ENCODE measurements at regions not wholly inside any gene's neighbourhood (a gene's known extent, or its start where the extent isn't known, plus 50 kb on each side); places are given as distances from the start of the nearest gene placed in this dataset.

DNA sequence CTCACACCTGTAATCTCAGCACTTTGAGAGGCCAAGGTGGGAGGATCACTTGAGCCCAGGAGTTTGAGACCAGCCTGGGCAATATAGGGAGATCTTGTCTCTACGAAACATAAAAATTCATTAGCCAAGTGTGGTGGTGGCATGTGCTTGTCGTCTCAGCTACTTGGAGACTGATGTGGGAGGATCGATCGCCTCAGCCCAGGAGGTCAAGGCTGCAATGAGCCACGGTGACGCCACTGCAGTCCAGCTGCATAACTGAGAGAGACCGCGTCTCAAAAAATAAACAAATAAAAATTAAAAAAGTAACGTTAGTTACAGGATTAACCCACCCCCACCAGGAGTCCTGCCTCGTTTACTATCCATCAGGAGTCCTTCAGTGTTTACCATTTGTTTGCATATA is 345.1 kb downstream of the BTBD3 start:
- DNase-seq (ENCODE audit: low read depth, low spot score), result no peak
- no peaks in the 10 kb centered on the region for H3K4me1 Mint-ChIP-seq
- H3K4me3 Mint-ChIP-seq, result no peak overlapping the region
- H3K36me3 Mint-ChIP-seq (ENCODE audit: low read depth), result no peaks in the 10 kb centered on the region
- no peak overlapping the region for H3K27ac Mint-ChIP-seq (ENCODE audit: unreplicated experiment)
- TF ChIP-seq, protein P1, sequence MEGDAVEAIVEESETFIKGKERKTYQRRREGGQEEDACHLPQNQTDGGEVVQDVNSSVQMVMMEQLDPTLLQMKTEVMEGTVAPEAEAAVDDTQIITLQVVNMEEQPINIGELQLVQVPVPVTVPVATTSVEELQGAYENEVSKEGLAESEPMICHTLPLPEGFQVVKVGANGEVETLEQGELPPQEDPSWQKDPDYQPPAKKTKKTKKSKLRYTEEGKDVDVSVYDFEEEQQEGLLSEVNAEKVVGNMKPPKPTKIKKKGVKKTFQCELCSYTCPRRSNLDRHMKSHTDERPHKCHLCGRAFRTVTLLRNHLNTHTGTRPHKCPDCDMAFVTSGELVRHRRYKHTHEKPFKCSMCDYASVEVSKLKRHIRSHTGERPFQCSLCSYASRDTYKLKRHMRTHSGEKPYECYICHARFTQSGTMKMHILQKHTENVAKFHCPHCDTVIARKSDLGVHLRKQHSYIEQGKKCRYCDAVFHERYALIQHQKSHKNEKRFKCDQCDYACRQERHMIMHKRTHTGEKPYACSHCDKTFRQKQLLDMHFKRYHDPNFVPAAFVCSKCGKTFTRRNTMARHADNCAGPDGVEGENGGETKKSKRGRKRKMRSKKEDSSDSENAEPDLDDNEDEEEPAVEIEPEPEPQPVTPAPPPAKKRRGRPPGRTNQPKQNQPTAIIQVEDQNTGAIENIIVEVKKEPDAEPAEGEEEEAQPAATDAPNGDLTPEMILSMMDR (conservative IDR thresholded peaks at IDR 0.05), result no peak
- no peaks in the 10 kb centered on the region for H3K27me3 Mint-ChIP-seq (ENCODE audit: low read depth)
- H3K9me3 Mint-ChIP-seq, result no peaks in the 10 kb centered on the region

DNA sequence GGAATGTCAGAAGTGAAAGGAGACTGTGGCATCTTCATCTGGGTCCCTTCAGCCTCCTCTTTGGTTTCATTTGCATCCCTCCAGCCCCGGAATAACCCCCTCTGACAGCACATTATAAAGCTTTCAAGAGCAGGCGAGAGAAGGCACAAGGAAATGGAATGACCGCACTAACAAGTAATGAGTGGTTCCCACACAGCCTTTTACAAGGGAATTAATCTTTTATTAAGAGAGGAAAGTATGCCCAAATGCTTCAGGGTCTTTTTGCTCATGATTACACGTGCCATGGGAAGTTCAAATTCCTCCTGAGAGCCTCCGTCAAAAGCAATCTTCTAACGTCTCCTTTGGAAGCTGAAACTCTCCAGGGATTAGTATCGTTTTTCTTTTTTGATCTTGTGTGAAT is 347.0 kb downstream of the BTBD3 start:
- H3K4me3 Mint-ChIP-seq, result no peak overlapping the region

DNA sequence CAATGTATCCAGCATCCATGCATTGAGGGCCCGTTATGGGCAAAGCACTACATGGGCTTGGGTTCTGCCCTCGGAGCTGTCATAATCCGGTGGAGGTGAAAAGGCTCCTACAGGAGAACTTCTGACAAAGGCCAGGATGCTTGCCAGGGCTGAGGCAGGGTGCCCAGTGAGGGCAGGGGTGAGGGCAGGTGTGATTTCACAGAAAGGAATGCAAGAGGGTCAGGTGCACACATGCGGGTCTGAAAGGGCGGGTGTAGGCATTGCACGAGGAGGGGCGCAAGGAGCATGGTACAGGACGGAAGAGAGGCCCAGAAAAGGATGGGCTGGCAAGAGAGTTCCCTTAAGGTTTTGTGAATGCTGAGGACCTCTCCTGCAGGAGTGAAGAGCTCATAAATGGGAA is 348.0 kb downstream of the BTBD3 start:
- no peak overlapping the region for H3K4me3 Mint-ChIP-seq
- H3K9me3 Mint-ChIP-seq, result no peaks in the 10 kb centered on the region
- no peaks in the 10 kb centered on the region for H3K27me3 Mint-ChIP-seq (ENCODE audit: low read depth)
- no peaks in the 10 kb centered on the region for H3K36me3 Mint-ChIP-seq (ENCODE audit: low read depth)
- DNase-seq (ENCODE audit: low read depth, low spot score), result no peak
- TF ChIP-seq, protein P1 (conservative IDR thresholded peaks at IDR 0.05), result no peak
- no peak overlapping the region for H3K27ac Mint-ChIP-seq (ENCODE audit: unreplicated experiment)
- H3K4me1 Mint-ChIP-seq, result no peaks in the 10 kb centered on the region

More for the DNA sequence above, 347.0 kb downstream of the BTBD3 start:
- TF ChIP-seq, protein P1 (conservative IDR thresholded peaks at IDR 0.05), result no peak
- no peak for DNase-seq (ENCODE audit: low read depth, low spot score)
- H3K27ac Mint-ChIP-seq (ENCODE audit: unreplicated experiment), result no peak overlapping the region
- no peaks in the 10 kb centered on the region for H3K4me1 Mint-ChIP-seq
- no peaks in the 10 kb centered on the region for H3K36me3 Mint-ChIP-seq (ENCODE audit: low read depth)
- H3K27me3 Mint-ChIP-seq (ENCODE audit: low read depth), result no peaks in the 10 kb centered on the region
- no peaks in the 10 kb centered on the region for H3K9me3 Mint-ChIP-seq

DNA sequence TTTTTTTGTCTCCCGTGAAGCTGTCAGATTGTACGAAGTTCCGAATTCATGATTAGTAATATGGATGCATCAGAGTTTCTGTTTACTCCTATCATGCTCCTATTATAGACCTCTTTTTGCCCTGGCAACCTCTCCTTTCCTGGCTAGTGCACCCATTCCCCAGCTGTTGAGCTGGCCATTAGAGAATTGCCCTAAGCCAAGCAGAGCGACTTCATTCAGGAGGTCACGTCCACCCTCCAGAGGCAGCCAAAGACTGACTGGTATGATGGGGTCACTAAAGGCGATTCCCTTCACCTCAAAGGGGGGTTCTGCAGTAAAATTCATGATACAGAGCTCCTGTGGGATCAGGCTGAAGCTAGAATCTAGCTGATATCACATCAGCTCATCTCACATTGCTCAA is 351.9 kb downstream of the BTBD3 start:
- Mint-ChIP-seq H3K27me3 (ENCODE audit: low read depth) (no peaks in the 10 kb centered on the region), H3K36me3 (ENCODE audit: low read depth) (no peaks in the 10 kb centered on the region), H3K4me3 (no peak overlapping the region), H3K4me1 (no peaks in the 10 kb centered on the region), H3K27ac (ENCODE audit: unreplicated experiment) (no peak overlapping the region), H3K9me3 (no peaks in the 10 kb centered on the region)
- no peak for DNase-seq (ENCODE audit: low read depth, low spot score)
- TF ChIP-seq, protein P1 (conservative IDR thresholded peaks at IDR 0.05), result no peak

DNA sequence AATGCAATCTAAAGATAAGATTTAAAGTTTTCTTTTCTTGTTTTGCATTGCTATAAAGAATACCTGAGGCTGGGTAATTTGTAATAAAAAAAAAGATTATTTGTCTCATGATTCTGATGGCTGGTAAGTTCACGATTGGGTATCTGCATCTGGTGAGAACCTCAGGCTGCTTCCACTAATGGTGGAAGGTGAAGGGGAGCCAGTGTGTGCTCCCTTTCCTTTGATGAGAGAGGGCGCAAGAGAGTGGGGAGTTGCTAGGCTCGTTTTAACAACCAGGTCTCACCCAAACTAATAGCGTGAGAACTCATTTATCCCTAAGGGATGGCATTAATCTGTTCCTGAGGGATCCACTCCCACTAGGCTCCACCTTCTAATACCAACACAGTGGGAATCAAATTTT is 353.2 kb downstream of the BTBD3 start:
- TF ChIP-seq, protein P1 (conservative IDR thresholded peaks at IDR 0.05), result no peak
- H3K9me3 Mint-ChIP-seq, result no peaks in the 10 kb centered on the region
- no peaks in the 10 kb centered on the region for H3K4me1 Mint-ChIP-seq
- H3K27me3 Mint-ChIP-seq (ENCODE audit: low read depth), result no peaks in the 10 kb centered on the region
- H3K36me3 Mint-ChIP-seq (ENCODE audit: low read depth), result no peaks in the 10 kb centered on the region
- H3K4me3 Mint-ChIP-seq, result no peak overlapping the region
- H3K27ac Mint-ChIP-seq (ENCODE audit: unreplicated experiment), result no peak overlapping the region
- DNase-seq (ENCODE audit: low read depth, low spot score), result no peak

Data from neural crest cell (in vitro differentiated cells).